ENCODE measurements at regions not wholly inside any gene's neighbourhood (a gene's known extent, or its start where the extent isn't known, plus 50 kb on each side); places are given as distances from the start of the nearest gene placed in this dataset.

DNA sequence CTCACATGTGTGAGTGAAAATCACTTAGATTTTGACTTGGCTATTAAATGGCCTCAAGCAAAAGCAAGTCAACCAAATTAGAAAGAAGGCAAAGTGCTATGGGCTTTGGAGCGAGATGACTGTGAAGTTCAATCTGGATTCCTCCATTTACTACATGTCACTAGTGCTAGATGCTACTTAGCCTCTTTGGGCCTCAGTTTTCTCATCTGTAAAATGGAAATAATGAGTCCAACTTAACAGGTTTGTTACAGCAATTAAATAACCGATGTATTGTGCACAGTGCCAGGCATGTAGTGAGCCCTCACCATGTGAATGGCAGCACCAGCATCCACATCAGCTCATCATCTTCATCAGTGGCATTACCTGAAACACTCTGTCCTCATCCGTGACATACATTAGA lies 376.3 kb downstream of the MTX2 start:
- H3K56ac ChIP-seq (ENCODE audit: low read length), result no peak overlapping the region
- H3K4me2 ChIP-seq (ENCODE audit: low read length), result no peak overlapping the region
- no peak overlapping the region for H2BK5ac ChIP-seq (ENCODE audit: low read length)
- no peak overlapping the region for H3K4me3 ChIP-seq (ENCODE audit: low read length)
- H2AK5ac ChIP-seq (ENCODE audit: low read length), result no peak overlapping the region
- no peak overlapping the region for H2BK15ac ChIP-seq (replicated peaks; ENCODE audit: low read depth)
- H2BK120ac ChIP-seq (ENCODE audit: low read depth, low read length), result no peak overlapping the region
- no peaks in the 10 kb centered on the region for H3K36me3 ChIP-seq (ENCODE audit: control insufficient read depth, insufficient read depth, low read length)
- H3K79me2 ChIP-seq (ENCODE audit: control insufficient read depth, insufficient read depth, low read length), result no peaks in the 10 kb centered on the region
- no peak overlapping the region for H3K27ac ChIP-seq (ENCODE audit: low read depth, low read length)
- no peaks in the 10 kb centered on the region for H3K79me1 ChIP-seq (ENCODE audit: low read length)
- no peak overlapping the region for H4K8ac ChIP-seq (ENCODE audit: low read depth, low read length)
- WGBS (ENCODE audit: extremely low coverage, insufficient coverage, low lambda C conversion rate), result no CpG with 5 or more reads among the region's 3 CpGs
- H3K27me3 ChIP-seq (ENCODE audit: insufficient read depth, low read length, poor library complexity), result no peaks in the 10 kb centered on the region
- no peak overlapping the region for H3K23ac ChIP-seq (ENCODE audit: low read length)
- no peak overlapping the region for H3K18ac ChIP-seq (ENCODE audit: low read length)
- no peak for DNase-seq
- H3K4me1 ChIP-seq (ENCODE audit: control insufficient read depth, low read depth, low read length), result no peaks in the 10 kb centered on the region
- no peak overlapping the region for H3K4ac ChIP-seq (ENCODE audit: low read depth, low read length)
- H3K9ac ChIP-seq (ENCODE audit: low read length), result no peak overlapping the region
- no peak overlapping the region for H4K5ac ChIP-seq (ENCODE audit: low read length)

DNA sequence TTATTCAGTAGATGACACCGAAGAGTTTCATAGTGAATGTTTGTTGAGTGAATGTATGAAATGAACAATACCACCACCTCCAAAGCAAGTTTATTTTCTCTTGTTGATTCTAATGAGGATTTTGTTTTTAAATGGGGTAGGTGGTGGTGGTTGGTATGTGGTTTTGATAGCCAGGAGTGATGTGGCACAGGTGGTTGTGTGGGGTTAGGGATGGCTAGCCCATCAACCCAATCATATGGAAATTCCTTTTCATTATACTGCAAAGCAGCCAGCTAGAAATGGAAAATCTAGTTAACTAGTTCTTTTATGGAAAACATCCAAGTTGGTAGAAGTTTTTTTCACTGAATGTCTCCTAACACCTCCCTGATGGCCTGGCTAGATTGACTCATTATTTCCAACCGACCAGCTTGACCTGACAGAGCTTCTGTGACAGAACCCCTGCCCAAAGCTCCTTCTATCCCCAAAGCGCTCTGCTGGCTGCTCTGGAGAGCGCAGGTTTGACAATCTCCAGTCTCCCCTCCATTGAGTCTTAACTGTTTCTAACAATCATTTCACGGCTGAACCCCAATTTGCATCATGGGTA lies 376.9 kb downstream of the MTX2 start:
- Histone ChIP-seq H3K23ac (ENCODE audit: low read length) (no peak overlapping the region), H3K4me2 (ENCODE audit: low read length) (no peak overlapping the region), H3K4me1 (ENCODE audit: control insufficient read depth, low read depth, low read length) (no peaks in the 10 kb centered on the region), H3K4me3 (ENCODE audit: low read length) (no peak overlapping the region), H3K4ac (ENCODE audit: low read depth, low read length) (no peak overlapping the region), H3K36me3 (ENCODE audit: control insufficient read depth, insufficient read depth, low read length) (no peaks in the 10 kb centered on the region), H4K8ac (ENCODE audit: low read depth, low read length) (no peak overlapping the region), H2BK120ac (ENCODE audit: low read depth, low read length) (no peak overlapping the region), H2AK5ac (ENCODE audit: low read length) (no peak overlapping the region), H3K9ac (ENCODE audit: low read length) (no peak overlapping the region), H2BK15ac (replicated peaks; ENCODE audit: low read depth) (no peak overlapping the region), H3K27me3 (ENCODE audit: insufficient read depth, low read length, poor library complexity) (no peaks in the 10 kb centered on the region), H3K79me2 (ENCODE audit: control insufficient read depth, insufficient read depth, low read length) (no peaks in the 10 kb centered on the region), H3K79me1 (ENCODE audit: low read length) (no peaks in the 10 kb centered on the region), H3K56ac (ENCODE audit: low read length) (no peak overlapping the region), H2BK5ac (ENCODE audit: low read length) (no peak overlapping the region), H4K5ac (ENCODE audit: low read length) (no peak overlapping the region), H3K27ac (ENCODE audit: low read depth, low read length) (no peak overlapping the region), H3K18ac (ENCODE audit: low read length) (no peak overlapping the region)
- no peak for DNase-seq
- WGBS (ENCODE audit: extremely low coverage, insufficient coverage, low lambda C conversion rate), result no CpG with 5 or more reads among the region's 5 CpGs

DNA sequence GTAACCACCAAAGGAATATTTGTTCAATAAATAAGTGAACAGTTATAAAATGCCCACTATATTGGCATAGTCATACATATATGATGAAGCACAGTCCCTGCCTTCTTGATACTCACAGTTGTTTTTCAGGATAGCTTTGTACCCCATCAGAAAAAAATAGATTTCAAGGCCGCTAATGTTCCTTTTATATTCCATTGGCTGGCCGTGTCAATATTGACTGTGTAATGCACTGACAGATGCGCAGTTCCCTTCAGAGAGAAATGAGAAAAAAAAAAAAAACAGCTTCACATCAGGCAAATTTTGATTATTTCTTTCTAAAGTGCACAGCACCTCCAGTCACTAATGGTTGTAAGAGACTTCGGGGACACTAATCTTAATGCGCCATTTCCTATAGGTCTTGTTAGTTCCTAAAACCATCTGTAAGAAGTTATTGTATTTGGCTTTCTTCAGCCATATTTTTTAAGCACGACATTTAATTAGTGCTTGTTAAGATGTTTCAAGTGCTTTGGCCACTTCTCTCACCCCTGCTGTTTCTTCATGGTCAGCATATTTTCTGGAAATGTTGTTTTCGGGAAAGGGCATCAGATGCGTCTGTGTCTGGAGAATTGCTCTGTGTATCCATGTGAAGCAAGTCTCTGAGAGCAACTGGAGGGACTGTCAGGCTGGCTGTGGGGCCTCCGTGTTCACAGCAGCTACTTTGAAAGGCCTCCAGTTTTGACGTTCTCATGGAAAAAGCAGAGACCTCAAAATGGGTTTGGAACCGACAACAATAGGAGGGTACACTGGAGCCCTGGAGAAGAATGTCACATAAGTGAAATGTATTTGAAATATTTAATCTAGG lies 378.3 kb downstream of the MTX2 start:
- Histone ChIP-seq H3K23ac (ENCODE audit: low read length) (no peak overlapping the region), H3K79me2 (ENCODE audit: control insufficient read depth, insufficient read depth, low read length) (no peaks in the 10 kb centered on the region), H3K18ac (ENCODE audit: low read length) (no peak overlapping the region), H3K36me3 (ENCODE audit: control insufficient read depth, insufficient read depth, low read length) (no peaks in the 10 kb centered on the region), H2BK15ac (replicated peaks; ENCODE audit: low read depth) (no peak overlapping the region), H3K79me1 (ENCODE audit: low read length) (no peaks in the 10 kb centered on the region), H3K4ac (ENCODE audit: low read depth, low read length) (no peak overlapping the region), H3K4me1 (ENCODE audit: control insufficient read depth, low read depth, low read length) (no peaks in the 10 kb centered on the region), H3K27ac (ENCODE audit: low read depth, low read length) (no peak overlapping the region), H3K56ac (ENCODE audit: low read length) (no peak overlapping the region), H2AK5ac (ENCODE audit: low read length) (no peak overlapping the region), H4K5ac (ENCODE audit: low read length) (no peak overlapping the region), H2BK5ac (ENCODE audit: low read length) (no peak overlapping the region), H3K27me3 (ENCODE audit: insufficient read depth, low read length, poor library complexity) (no peaks in the 10 kb centered on the region), H4K8ac (ENCODE audit: low read depth, low read length) (no peak overlapping the region), H3K4me3 (ENCODE audit: low read length) (no peak overlapping the region), H2BK120ac (ENCODE audit: low read depth, low read length) (no peak overlapping the region), H3K4me2 (ENCODE audit: low read length) (no peak overlapping the region), H3K9ac (ENCODE audit: low read length) (no peak overlapping the region)
- no peak for DNase-seq
- WGBS (ENCODE audit: extremely low coverage, insufficient coverage, low lambda C conversion rate), result no CpG with 5 or more reads among the region's 11 CpGs

DNA sequence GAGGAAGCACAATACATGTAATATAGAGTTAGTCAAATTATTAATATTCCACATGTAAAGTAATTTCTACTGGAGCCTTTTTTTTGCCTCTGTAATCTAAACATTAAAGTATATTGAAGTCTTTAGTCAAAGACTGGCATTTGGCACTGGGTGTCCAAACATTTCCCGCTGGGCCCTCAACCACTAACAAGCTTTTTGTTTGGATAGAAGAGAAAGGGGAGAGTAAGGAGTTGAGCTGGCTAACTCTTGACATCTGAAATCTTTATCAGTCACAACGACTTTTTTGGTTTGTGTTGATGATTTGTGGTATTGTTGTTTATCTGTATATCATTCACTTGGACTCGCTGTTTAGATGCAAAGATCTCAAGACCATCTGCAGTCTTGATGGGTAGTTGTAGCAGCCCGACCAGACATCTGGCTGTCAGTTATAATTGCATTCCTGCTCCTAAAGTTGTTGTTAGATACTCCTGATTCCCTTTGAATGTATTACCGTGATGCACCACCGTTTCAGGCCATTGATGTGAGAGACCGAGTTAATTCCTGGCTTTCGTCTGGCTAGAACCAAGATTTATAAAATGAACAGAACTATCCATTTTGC lies 379.6 kb downstream of the MTX2 start:
- no peaks in the 10 kb centered on the region for H3K4me1 ChIP-seq (ENCODE audit: control insufficient read depth, low read depth, low read length)
- H3K4me3 ChIP-seq (ENCODE audit: low read length), result no peak overlapping the region
- H3K4me2 ChIP-seq (ENCODE audit: low read length), result no peak overlapping the region
- H3K56ac ChIP-seq (ENCODE audit: low read length), result no peak overlapping the region
- no peaks in the 10 kb centered on the region for H3K36me3 ChIP-seq (ENCODE audit: control insufficient read depth, insufficient read depth, low read length)
- no peak overlapping the region for H2AK5ac ChIP-seq (ENCODE audit: low read length)
- no peak overlapping the region for H3K18ac ChIP-seq (ENCODE audit: low read length)
- H3K23ac ChIP-seq (ENCODE audit: low read length), result no peak overlapping the region
- H2BK5ac ChIP-seq (ENCODE audit: low read length), result no peak overlapping the region
- no peak for DNase-seq
- no peak overlapping the region for H4K8ac ChIP-seq (ENCODE audit: low read depth, low read length)
- no peak overlapping the region for H2BK15ac ChIP-seq (replicated peaks; ENCODE audit: low read depth)
- no CpG with 5 or more reads among the region's 8 CpGs for WGBS (ENCODE audit: extremely low coverage, insufficient coverage, low lambda C conversion rate)
- no peak overlapping the region for H3K4ac ChIP-seq (ENCODE audit: low read depth, low read length)
- H3K27me3 ChIP-seq (ENCODE audit: insufficient read depth, low read length, poor library complexity), result no peaks in the 10 kb centered on the region
- no peaks in the 10 kb centered on the region for H3K79me2 ChIP-seq (ENCODE audit: control insufficient read depth, insufficient read depth, low read length)
- no peaks in the 10 kb centered on the region for H3K79me1 ChIP-seq (ENCODE audit: low read length)
- no peak overlapping the region for H3K9ac ChIP-seq (ENCODE audit: low read length)
- no peak overlapping the region for H3K27ac ChIP-seq (ENCODE audit: low read depth, low read length)
- H2BK120ac ChIP-seq (ENCODE audit: low read depth, low read length), result no peak overlapping the region
- H4K5ac ChIP-seq (ENCODE audit: low read length), result no peak overlapping the region

DNA sequence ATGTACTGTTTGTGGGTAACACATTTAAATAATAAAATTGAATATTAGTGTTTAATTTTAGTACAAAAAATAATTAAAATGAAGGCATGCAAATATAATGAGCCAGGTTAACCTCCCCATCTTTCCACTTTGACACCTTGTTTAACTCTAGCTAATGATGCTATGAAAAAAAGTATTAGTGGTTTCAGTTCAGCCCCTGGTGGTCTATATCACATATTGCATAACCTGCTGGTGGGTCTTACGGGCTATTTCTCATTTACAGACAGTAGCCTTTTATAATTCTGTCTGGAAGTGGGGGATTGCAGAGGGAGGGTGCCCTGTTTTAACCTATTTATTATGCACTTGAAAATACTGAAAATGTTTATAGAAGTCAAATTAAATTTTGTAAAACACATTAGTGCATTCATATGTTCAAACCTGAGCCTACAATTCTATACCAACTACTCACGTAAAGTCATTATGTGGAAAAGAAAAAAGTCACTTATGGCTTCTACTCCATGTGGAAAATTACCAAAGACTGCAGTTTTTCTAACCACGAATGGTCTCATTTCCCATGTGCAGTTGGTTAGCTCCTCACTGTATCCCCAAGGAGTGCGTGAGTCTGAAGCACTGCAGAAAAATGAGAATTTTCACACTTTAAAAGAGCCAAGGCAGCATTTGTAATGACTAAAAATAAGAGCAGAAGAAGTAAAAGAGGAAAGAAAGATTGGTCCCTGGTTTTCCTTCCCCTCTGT lies 381.0 kb downstream of the MTX2 start:
- Histone ChIP-seq H2BK5ac (ENCODE audit: low read length) (no peak overlapping the region), H3K4ac (ENCODE audit: low read depth, low read length) (no peak overlapping the region), H3K36me3 (ENCODE audit: control insufficient read depth, insufficient read depth, low read length) (no peaks in the 10 kb centered on the region), H3K56ac (ENCODE audit: low read length) (no peak overlapping the region), H3K9ac (ENCODE audit: low read length) (no peak overlapping the region), H2AK5ac (ENCODE audit: low read length) (no peak overlapping the region), H4K5ac (ENCODE audit: low read length) (no peak overlapping the region), H4K8ac (ENCODE audit: low read depth, low read length) (no peak overlapping the region), H3K23ac (ENCODE audit: low read length) (no peak overlapping the region), H3K27ac (ENCODE audit: low read depth, low read length) (no peak overlapping the region), H3K18ac (ENCODE audit: low read length) (no peak overlapping the region), H3K27me3 (ENCODE audit: insufficient read depth, low read length, poor library complexity) (no peaks in the 10 kb centered on the region), H3K4me2 (ENCODE audit: low read length) (no peak overlapping the region), H3K4me1 (ENCODE audit: control insufficient read depth, low read depth, low read length) (no peaks in the 10 kb centered on the region), H3K79me2 (ENCODE audit: control insufficient read depth, insufficient read depth, low read length) (no peaks in the 10 kb centered on the region), H3K79me1 (ENCODE audit: low read length) (no peaks in the 10 kb centered on the region), H3K4me3 (ENCODE audit: low read length) (no peak overlapping the region), H2BK15ac (replicated peaks; ENCODE audit: low read depth) (no peak overlapping the region), H2BK120ac (ENCODE audit: low read depth, low read length) (no peak overlapping the region)
- no CpG with 5 or more reads among the region's 4 CpGs for WGBS (ENCODE audit: extremely low coverage, insufficient coverage, low lambda C conversion rate)
- DNase-seq, result no peak
